ENCODE measurements at regions not wholly inside any gene's neighbourhood (a gene's known extent, or its start where the extent isn't known, plus 50 kb on each side); places are given as distances from the start of the nearest gene placed in this dataset.
A peak's percentile ranks its signal among the peaks of the same experiment; 100 is the strongest.
"Not testable (repeated sequence)": the region's sequence is repeated elsewhere in the genome, so short reads cannot be mapped to it uniquely, and the experiment has no call there.

GRCh38 chr9:129454467-129455067 lies 166.3 kb downstream of the C9orf50 start:
- DNase-seq: no peak

- DNase-seq: no peak
Observed at GRCh38 chr9:129453734-129454133, 167.2 kb downstream of the C9orf50 start.

- DNase-seq: no peak
Observed at GRCh38 chr9:129451669-129452068, 169.2 kb downstream of the C9orf50 start.

GRCh38 chr9:129451089-129451656 lies 169.7 kb downstream of the C9orf50 start:
- DNase-seq: no peak

GRCh38 chr9:129449066-129449465 lies 171.8 kb downstream of the C9orf50 start:
- no peak for DNase-seq

GRCh38 chr9:129446828-129447550 lies 173.9 kb downstream of the C9orf50 start:
- DNase-seq: no peak

- DNase-seq: no peak
Observed at GRCh38 chr9:129445794-129446306, 175.1 kb downstream of the C9orf50 start.

GRCh38 chr9:129443515-129444164 lies 177.3 kb downstream of the C9orf50 start:
- not testable (repeated sequence) for DNase-seq

- no peak for DNase-seq
Observed at GRCh38 chr9:129442803-129443511, 177.9 kb downstream of the C9orf50 start.

- no peak for DNase-seq
Observed at GRCh38 chr9:129441852-129442251, 179.0 kb downstream of the C9orf50 start.

GRCh38 chr9:129440435-129441186 lies 180.3 kb downstream of the C9orf50 start:
- DNase-seq: no peak

GRCh38 chr9:129439242-129439641 lies 181.7 kb downstream of the C9orf50 start:
- DNase-seq: no peak

GRCh38 chr9:129437626-129438323 lies 183.1 kb downstream of the C9orf50 start:
- no peak for DNase-seq

- DNase-seq: peak; percentile 34
Observed at GRCh38 chr9:129436751-129437625, 183.9 kb downstream of the C9orf50 start.

GRCh38 chr9:129435988-129436717 lies 184.7 kb downstream of the C9orf50 start:
- DNase-seq: no peak

GRCh38 chr9:129435291-129435690 lies 185.6 kb downstream of the C9orf50 start:
- DNase-seq: no peak

GRCh38 chr9:129434187-129434586 lies 186.7 kb downstream of the C9orf50 start:
- DNase-seq: no peak

GRCh38 chr9:129432297-129433154 lies 188.4 kb downstream of the C9orf50 start:
- no peak for DNase-seq

All from stimulated activated CD4-positive, alpha-beta T cell treated with anti-CD3 and anti-CD28 coated beads, Interleukin-12 subunit alpha, Interleukin-12 subunit beta, amount 100 ng/mL, for 4 hours (primary cell).